A673 (cell line): ENCODE measurements at regions not wholly inside any gene's neighbourhood (a gene's known extent, or its start where the extent isn't known, plus 50 kb on each side); places are given as distances from the start of the nearest gene placed in this dataset.

ENCODE experiments used
- BruUV-seq: library from RNA; stranded (reverse); fragments of 400-500 nt; replicated peaks from 2 replicates; lab custom pipeline; 2021; lab: Mats Ljungman, UMichigan
- CTCF ChIA-PET: fragments of 300-600 bp; sonication (Branson Sonifier 250); formaldehyde crosslinking; loops from one replicate; lab custom pipeline; 2022; ENCODE audit warnings: antibody characterized with exemption; lab: Charles Lee
- POLR2A ChIA-PET: fragments of 300-600 bp; sonication (Branson Sonifier 250); formaldehyde crosslinking; loops from one replicate; lab custom pipeline; 2022; ENCODE audit warnings: antibody characterized with exemption; ENCODE audit not compliant: low non-redundant PET; lab: Charles Lee
- DNase-seq: peaks from one replicate; pipeline ENCODE4 v3.0.0-alpha.2; 2015; ENCODE audit warnings: low spot score
- H3K27ac ChIP-seq: fragments of 200-600 bp; sonication (generic); 2 replicates; pipeline ENCODE4 v1.5.1; 2016; ENCODE audit warnings: mixed run types, low read depth, mild to moderate bottlenecking, mixed read lengths, antibody characterized with exemption, low read length; ENCODE audit not compliant: poor library complexity, severe bottlenecking
- H3K27me3 ChIP-seq: fragments of 200-600 bp; sonication (generic); replicated peaks from 2 replicates; pipeline ENCODE4 v1.6.1; 2017; ENCODE audit warnings: mixed run types, low read depth, mild to moderate bottlenecking, mixed read lengths, antibody characterized with exemption, low read length; ENCODE audit not compliant: insufficient read depth, poor library complexity
- H3K36me3 ChIP-seq: fragments of 200-600 bp; sonication (generic); 2 replicates; pipeline ENCODE4 v1.6.1; 2016; ENCODE audit warnings: mixed run types, mild to moderate bottlenecking, mixed read lengths, antibody characterized with exemption, low read length; ENCODE audit not compliant: insufficient read depth, poor library complexity, severe bottlenecking
- H3K4me1 ChIP-seq: fragments of 200-600 bp; sonication (generic); 2 replicates; pipeline ENCODE4 v1.6.1; 2017; ENCODE audit warnings: mixed run types, mild to moderate bottlenecking, mixed read lengths, antibody characterized with exemption, low read length; ENCODE audit not compliant: insufficient read depth, poor library complexity, severe bottlenecking
- H3K4me3 ChIP-seq: fragments of 200-600 bp; sonication (generic); 2 replicates; pipeline ENCODE4 v1.5.1; 2016; ENCODE audit warnings: low read depth, mixed run types, mild to moderate bottlenecking, mixed read lengths, low read length; ENCODE audit not compliant: poor library complexity, severe bottlenecking
- H3K9me3 ChIP-seq: fragments of 200-600 bp; sonication (generic); 2 replicates; pipeline ENCODE4 v1.6.1; 2016; ENCODE audit warnings: mixed run types, low read depth, mild to moderate bottlenecking, mixed read lengths, antibody characterized with exemption, low read length; ENCODE audit not compliant: poor library complexity, severe bottlenecking
- CTCF ChIP-seq: fragments of 300-800, 200-600 bp; sonication (generic); conservative IDR thresholded peaks from 2 replicates; pipeline ENCODE4 v1.5.1; 2017; ENCODE audit warnings: low read depth, mild to moderate bottlenecking, antibody characterized with exemption, low read length, moderate library complexity, mixed read lengths
- EZH2 ChIP-seq: fragments of 200-600 bp; sonication (generic); IDR thresholded peaks from 2 replicates; pipeline ENCODE4 v1.6.1; 2017; ENCODE audit warnings: borderline replicate concordance, low read depth, mild to moderate bottlenecking, mixed read lengths, antibody characterized with exemption, low read length; ENCODE audit not compliant: poor library complexity, severe bottlenecking
- intact Hi-C: fragments of 100-400 bp; cut with micrococcal nuclease; formaldehyde crosslinking; loops from one replicate; pipeline ENCODE4 v1.10.0; 2022; ENCODE audit not compliant: unreplicated experiment

- CTCF ChIA-PET = no interaction called here
- intact Hi-C loops = no loop called here
- Histone ChIP-seq H3K36me3 (no peaks in the 10 kb centered on the region), H3K27ac (no peak overlapping the region), H3K27me3 (no peaks in the 10 kb centered on the region), H3K4me1 (peaks cover 36% of the 10 kb centered on the region), H3K9me3 (no peaks in the 10 kb centered on the region), H3K4me3 (no peak overlapping the region)
- no TSS peak for BruUV-seq
- TF ChIP-seq EZH2 = no peak
- no peak for TF ChIP-seq CTCF
- POLR2A ChIA-PET = no interaction called here
- DNase-seq = no peak
Measured at GRCh38 chr4:112944006-112944405, 105.4 kb upstream of the ANK2 start.

- Histone ChIP-seq H3K9me3 (no peaks in the 10 kb centered on the region), H3K4me1 (peaks cover 32% of the 10 kb centered on the region), H3K36me3 (no peaks in the 10 kb centered on the region), H3K27ac (no peak overlapping the region), H3K27me3 (no peaks in the 10 kb centered on the region), H3K4me3 (no peak overlapping the region)
- ChIA-PET CTCF (no interaction called here), POLR2A (no interaction called here)
- BruUV-seq = no TSS peak
- no peak for TF ChIP-seq CTCF
- no peak for TF ChIP-seq EZH2
- no peak for DNase-seq
- intact Hi-C loops = no loop called here
Measured at GRCh38 chr4:112946127-112946526, 103.3 kb upstream of the ANK2 start.

- Histone ChIP-seq H3K36me3 (no peaks in the 10 kb centered on the region), H3K4me1 (peaks cover 46% of the 10 kb centered on the region), H3K4me3 (no peak overlapping the region), H3K27ac (no peak overlapping the region), H3K27me3 (no peaks in the 10 kb centered on the region), H3K9me3 (no peaks in the 10 kb centered on the region)
- CTCF ChIA-PET = interaction anchor here (0.5 to 1.2 kb wide), 2 partner anchors 9 to 59 kb away, joined by 3 read pairs; no protein-coding TSS in a partner anchor
- BruUV-seq = no TSS peak
- DNase-seq = no peak
- TF ChIP-seq CTCF = no peak
- no peak for TF ChIP-seq EZH2
- POLR2A ChIA-PET = no interaction called here
- intact Hi-C loops = no loop called here
Measured at GRCh38 chr4:112947616-112948015, 101.8 kb upstream of the ANK2 start.
